Chondrocyte (in vitro differentiated cells): ENCODE measurements at regions not wholly inside any gene's neighbourhood (a gene's known extent, or its start where the extent isn't known, plus 50 kb on each side); places are given as distances from the start of the nearest gene placed in this dataset.

Experiments used
- DNase-seq: peaks from one replicate; pipeline ENCODE4 v3.0.0; 2021; ENCODE audit warnings: mixed read lengths, low spot score
- H3K27ac Mint-ChIP-seq: one replicate; pipeline ENCODE4 v1.8.0; 2021; ENCODE audit warnings: mild to moderate bottlenecking, moderate library complexity, mixed read lengths; ENCODE audit not compliant: unreplicated experiment
- H3K27me3 Mint-ChIP-seq: 2 replicates; pipeline ENCODE4 v1.8.0; 2021; ENCODE audit warnings: low read depth, mixed read lengths
- H3K36me3 Mint-ChIP-seq: 2 replicates; pipeline ENCODE4 v1.8.0; 2021; ENCODE audit warnings: low read depth, mixed read lengths
- H3K4me1 Mint-ChIP-seq: 2 replicates; pipeline ENCODE4 v1.8.0; 2021; ENCODE audit warnings: low read depth, mild to moderate bottlenecking, mixed read lengths
- H3K4me3 Mint-ChIP-seq: one replicate; pipeline ENCODE4 v1.8.0; 2021; ENCODE audit warnings: mild to moderate bottlenecking, moderate library complexity, mixed read lengths; ENCODE audit not compliant: unreplicated experiment
- H3K9me3 Mint-ChIP-seq: 2 replicates; pipeline ENCODE4 v1.8.0; 2021; ENCODE audit warnings: low read depth, mixed read lengths
- TF ChIP-seq, protein P1 (sequence below): fragments of 200-600 bp; sonication (generic); IDR thresholded peaks from 2 replicates; pipeline ENCODE4 v1.5.0; 2021; ENCODE audit warnings: antibody characterized with exemption, mild to moderate bottlenecking, moderate library complexity

DNA sequence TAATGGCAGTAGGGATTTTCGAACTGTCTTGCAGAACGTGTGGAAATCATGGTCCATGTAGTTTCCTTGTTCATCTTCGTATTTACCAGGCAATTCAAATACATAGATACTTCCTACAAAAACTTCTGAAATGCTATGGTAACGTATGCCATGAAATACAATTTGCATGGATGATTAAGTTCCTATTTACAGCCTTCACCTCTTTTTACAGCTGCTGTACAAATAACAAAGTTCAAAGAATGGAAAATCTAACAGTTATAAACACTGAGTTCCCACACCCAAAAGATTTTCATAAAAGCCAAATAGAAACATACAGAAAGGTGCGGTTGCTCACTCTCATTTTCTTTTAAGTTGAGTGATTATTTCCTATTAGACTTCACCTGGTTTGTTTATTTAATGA is 115.8 kb upstream of the TNFSF11 start:
- Mint-ChIP-seq H3K36me3 (peaks cover 2% of the 10 kb centered on the region), H3K9me3 (peaks cover 18% of the 10 kb centered on the region), H3K4me1 (no peaks in the 10 kb centered on the region), H3K27me3 (peaks cover 4% of the 10 kb centered on the region), H3K4me3 (no peak overlapping the region), H3K27ac (no peak overlapping the region)
- DNase-seq = no peak
- TF ChIP-seq, protein P1, sequence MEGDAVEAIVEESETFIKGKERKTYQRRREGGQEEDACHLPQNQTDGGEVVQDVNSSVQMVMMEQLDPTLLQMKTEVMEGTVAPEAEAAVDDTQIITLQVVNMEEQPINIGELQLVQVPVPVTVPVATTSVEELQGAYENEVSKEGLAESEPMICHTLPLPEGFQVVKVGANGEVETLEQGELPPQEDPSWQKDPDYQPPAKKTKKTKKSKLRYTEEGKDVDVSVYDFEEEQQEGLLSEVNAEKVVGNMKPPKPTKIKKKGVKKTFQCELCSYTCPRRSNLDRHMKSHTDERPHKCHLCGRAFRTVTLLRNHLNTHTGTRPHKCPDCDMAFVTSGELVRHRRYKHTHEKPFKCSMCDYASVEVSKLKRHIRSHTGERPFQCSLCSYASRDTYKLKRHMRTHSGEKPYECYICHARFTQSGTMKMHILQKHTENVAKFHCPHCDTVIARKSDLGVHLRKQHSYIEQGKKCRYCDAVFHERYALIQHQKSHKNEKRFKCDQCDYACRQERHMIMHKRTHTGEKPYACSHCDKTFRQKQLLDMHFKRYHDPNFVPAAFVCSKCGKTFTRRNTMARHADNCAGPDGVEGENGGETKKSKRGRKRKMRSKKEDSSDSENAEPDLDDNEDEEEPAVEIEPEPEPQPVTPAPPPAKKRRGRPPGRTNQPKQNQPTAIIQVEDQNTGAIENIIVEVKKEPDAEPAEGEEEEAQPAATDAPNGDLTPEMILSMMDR = no peak

DNA sequence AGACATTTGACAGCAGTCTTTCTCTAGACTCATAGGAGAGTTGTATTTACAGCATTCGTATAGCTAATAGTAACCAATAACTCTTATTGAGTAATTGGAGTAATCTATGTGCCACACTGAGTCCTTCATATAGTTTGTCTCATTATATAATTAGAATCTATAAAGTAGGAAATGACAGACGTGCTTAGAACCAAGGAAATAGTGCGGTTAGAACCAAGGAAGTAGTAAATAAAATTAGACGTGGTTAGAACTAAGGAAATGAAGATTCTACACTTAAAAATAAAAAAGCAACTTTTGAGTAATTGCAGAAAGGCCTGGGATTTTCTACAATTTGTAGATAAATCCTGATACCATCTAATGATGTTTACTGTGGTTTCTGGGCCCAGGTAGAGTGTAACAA is 107.8 kb upstream of the TNFSF11 start:
- H3K4me1 Mint-ChIP-seq = no peaks in the 10 kb centered on the region
- no peak overlapping the region for H3K27ac Mint-ChIP-seq

DNA sequence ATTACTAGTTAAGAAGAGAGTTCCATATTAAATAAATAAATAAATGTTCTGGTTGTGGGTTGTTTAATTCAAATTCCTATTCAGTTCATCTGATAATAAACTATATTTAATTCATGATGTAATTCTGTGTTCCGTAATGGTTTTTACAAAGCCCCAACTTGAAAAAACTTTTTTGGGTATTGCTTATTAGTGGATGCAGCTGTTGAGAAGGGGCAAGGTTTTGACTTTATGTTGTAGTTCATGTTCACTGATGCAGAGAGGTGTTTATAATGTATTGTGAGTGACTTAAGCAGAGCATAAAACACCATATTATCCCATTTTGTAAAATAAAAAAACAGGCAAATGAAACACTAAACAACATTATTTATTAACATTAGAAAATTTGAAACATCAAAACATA is 107.3 kb upstream of the TNFSF11 start:
- TF ChIP-seq, protein P1 = no peak

More for the DNA sequence above, 107.8 kb upstream of the TNFSF11 start:
- Mint-ChIP-seq H3K36me3 (peaks cover 7% of the 10 kb centered on the region), H3K9me3 (peaks cover 34% of the 10 kb centered on the region), H3K4me3 (no peak overlapping the region), H3K27me3 (no peaks in the 10 kb centered on the region)
- TF ChIP-seq, protein P1 = no peak
- no peak for DNase-seq

DNA sequence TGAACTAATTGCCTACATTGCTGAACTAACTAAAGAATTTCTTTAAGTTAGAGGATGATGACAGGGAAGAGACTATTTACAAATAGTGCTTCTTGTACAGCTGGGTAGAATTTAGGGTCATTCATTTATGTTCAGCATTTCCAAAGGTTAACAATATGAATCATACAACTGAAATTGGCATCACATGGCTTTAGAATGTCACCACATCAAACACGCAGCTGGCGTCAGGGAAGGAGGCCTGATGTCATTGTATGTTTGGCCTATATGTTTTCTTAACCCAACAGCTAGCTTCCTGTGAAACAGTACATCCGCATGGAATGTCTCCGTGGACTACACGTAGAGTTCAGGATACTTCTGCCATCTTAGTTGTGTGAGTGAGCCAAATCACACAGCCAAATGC is 99.0 kb upstream of the TNFSF11 start:
- H3K4me1 Mint-ChIP-seq = peaks cover 23% of the 10 kb centered on the region
- TF ChIP-seq, protein P1 = no peak
- peaks cover 4% of the 10 kb centered on the region for H3K9me3 Mint-ChIP-seq
- no peak overlapping the region for H3K27ac Mint-ChIP-seq
- no peak for DNase-seq
- H3K4me3 Mint-ChIP-seq = no peak overlapping the region
- H3K36me3 Mint-ChIP-seq = no peaks in the 10 kb centered on the region
- no peaks in the 10 kb centered on the region for H3K27me3 Mint-ChIP-seq

More for the DNA sequence above, 107.3 kb upstream of the TNFSF11 start:
- Mint-ChIP-seq H3K4me1 (no peaks in the 10 kb centered on the region), H3K36me3 (peaks cover 7% of the 10 kb centered on the region), H3K9me3 (peaks cover 29% of the 10 kb centered on the region), H3K4me3 (no peak overlapping the region), H3K27me3 (no peaks in the 10 kb centered on the region), H3K27ac (no peak overlapping the region)
- no peak for DNase-seq

DNA sequence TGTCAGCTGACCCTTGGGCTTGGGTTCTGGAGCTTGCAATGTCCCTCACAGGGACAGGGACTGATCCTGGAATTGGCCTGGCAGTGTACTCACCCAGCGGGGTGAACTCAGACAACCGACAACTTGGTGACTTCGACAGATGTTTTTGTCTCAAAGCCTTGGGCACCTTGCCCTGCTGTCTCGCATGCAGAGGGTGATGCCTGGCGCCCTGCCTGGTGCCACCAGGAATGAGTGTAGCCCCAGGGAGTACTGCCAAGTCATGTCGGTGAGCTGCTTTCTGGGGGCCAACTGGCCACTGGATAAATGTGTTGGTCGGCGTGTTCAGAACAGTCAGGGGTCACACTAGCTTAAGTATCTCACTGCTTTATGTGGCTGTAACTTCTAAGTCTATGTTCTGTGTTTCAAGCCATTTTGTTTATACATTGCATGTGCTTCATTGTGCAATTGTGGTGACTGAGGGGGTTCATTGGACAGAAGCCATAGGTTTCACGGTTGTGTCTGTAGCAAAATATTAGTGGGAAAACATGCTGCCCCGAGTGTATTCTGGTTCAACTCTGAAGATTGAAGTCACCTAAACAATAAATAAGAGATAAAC is 96.3 kb upstream of the TNFSF11 start:
- no peaks in the 10 kb centered on the region for H3K36me3 Mint-ChIP-seq
- no peaks in the 10 kb centered on the region for H3K27me3 Mint-ChIP-seq
- DNase-seq = no peak
- H3K4me3 Mint-ChIP-seq = no peak overlapping the region
- no peaks in the 10 kb centered on the region for H3K9me3 Mint-ChIP-seq
- TF ChIP-seq, protein P1 = no peak
- peak overlapping the region; percentile 17 for H3K27ac Mint-ChIP-seq
- peaks cover 23% of the 10 kb centered on the region for H3K4me1 Mint-ChIP-seq
